ENCODE measurements at regions not wholly inside any gene's neighbourhood (a gene's known extent, or its start where the extent isn't known, plus 50 kb on each side); places are given as distances from the start of the nearest gene placed in this dataset.

DNA sequence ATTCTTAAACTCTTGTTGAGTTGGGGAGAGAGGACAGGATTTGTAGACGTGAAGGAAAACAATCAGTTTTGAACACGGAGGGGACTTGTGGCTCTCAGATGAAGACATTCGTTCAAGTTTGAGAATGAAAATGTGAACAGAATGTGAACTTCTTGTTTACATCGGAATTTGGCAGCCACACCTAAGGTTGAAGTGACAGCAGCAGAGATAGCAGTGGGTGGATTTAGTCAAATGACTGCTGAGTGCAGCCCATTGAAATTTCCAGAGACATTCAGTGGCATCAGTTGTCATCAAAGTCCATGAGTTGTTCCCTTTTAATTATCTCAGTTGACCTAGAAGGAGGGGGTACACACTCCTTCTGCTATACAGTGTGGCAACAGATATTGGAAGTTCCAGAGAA is 280.0 kb downstream of the SEMA3D start (continued):
- TF ChIP-seq YY1 (IDR thresholded peaks at IDR 0.05; ENCODE audit: extremely low read depth, insufficient replicate concordance, low read depth, low read length) (no peak), ZNF274 (IDR thresholded peaks at IDR 0.05; ENCODE audit: low read depth, low read length) (no peak)

- CTCF ChIA-PET, result no interaction called here
- POLR2A ChIA-PET, result no interaction called here
- Histone ChIP-seq H4K20me1 (ENCODE audit: insufficient read depth) (no peaks in the 10 kb centered on the region), H3K4me3 (replicated peaks in 1 of 2; ENCODE audit: low read depth in 1 of 2, low read length in 2 of 2) (no peak overlapping the region), H3K4me2 (ENCODE audit: low read length) (no peak overlapping the region), H3K79me2 (ENCODE audit: insufficient read depth, low read length) (no peaks in the 10 kb centered on the region), H2AFZ (ENCODE audit: low read depth, low read length, poor library complexity, severe bottlenecking) (no peak overlapping the region), H3K36me3 (ENCODE audit: control insufficient read depth in 1 of 2, insufficient read depth in 2 of 2, low read length in 2 of 2) (no peaks in the 10 kb centered on the region), H3K27ac (ENCODE audit: low read depth, low read length) (no peak overlapping the region), H3K9me3 (ENCODE audit: control insufficient read depth in 1 of 2, insufficient read depth in 1 of 2, low read depth in 1 of 2, low read length in 2 of 2) (no peaks in the 10 kb centered on the region), H3K4me1 (ENCODE audit: control insufficient read depth in 1 of 2, insufficient read depth in 2 of 2, low read length in 2 of 2) (no peaks in the 10 kb centered on the region), H3K9me2 (ENCODE audit: insufficient read depth) (no peaks in the 10 kb centered on the region), H3K27me3 (ENCODE audit: insufficient read depth, low read length) (no peaks in the 10 kb centered on the region), H3K9ac (ENCODE audit: low read length) (no peak overlapping the region)
- TF ChIP-seq ZNF274 (IDR thresholded peaks at IDR 0.05; ENCODE audit: low read depth, low read length) (no peak), ZFX (IDR thresholded peaks at IDR 0.05) (no peak), SIN3A (IDR thresholded peaks at IDR 0.05; ENCODE audit: low read depth) (no peak), POLR2A (IDR thresholded peaks at IDR 0.05; ENCODE audit: borderline replicate concordance, extremely low read depth, insufficient read depth, insufficient read length) (no peak), FOSL1 (IDR thresholded peaks at IDR 0.05; ENCODE audit: low read depth) (no peak), SP1 (IDR thresholded peaks at IDR 0.05; ENCODE audit: low read depth) (no peak), SRF (IDR thresholded peaks at IDR 0.05; ENCODE audit: low read depth) (no peak), EZH2phosphoT487 (IDR thresholded peaks at IDR 0.05; ENCODE audit: borderline replicate concordance) (no peak), EZH2 (IDR thresholded peaks at IDR 0.05) (no peak), JUND (IDR thresholded peaks at IDR 0.05) (no peak), TCF7L2 (IDR thresholded peaks at IDR 0.05; ENCODE audit: borderline replicate concordance, extremely low read depth, insufficient read depth, insufficient read length) (no peak)
- TF ChIP-seq, protein P1, sequence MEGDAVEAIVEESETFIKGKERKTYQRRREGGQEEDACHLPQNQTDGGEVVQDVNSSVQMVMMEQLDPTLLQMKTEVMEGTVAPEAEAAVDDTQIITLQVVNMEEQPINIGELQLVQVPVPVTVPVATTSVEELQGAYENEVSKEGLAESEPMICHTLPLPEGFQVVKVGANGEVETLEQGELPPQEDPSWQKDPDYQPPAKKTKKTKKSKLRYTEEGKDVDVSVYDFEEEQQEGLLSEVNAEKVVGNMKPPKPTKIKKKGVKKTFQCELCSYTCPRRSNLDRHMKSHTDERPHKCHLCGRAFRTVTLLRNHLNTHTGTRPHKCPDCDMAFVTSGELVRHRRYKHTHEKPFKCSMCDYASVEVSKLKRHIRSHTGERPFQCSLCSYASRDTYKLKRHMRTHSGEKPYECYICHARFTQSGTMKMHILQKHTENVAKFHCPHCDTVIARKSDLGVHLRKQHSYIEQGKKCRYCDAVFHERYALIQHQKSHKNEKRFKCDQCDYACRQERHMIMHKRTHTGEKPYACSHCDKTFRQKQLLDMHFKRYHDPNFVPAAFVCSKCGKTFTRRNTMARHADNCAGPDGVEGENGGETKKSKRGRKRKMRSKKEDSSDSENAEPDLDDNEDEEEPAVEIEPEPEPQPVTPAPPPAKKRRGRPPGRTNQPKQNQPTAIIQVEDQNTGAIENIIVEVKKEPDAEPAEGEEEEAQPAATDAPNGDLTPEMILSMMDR (IDR thresholded peaks at IDR 0.05 in 2 of 3, conservative IDR thresholded peaks at IDR 0.05 in 1 of 3; ENCODE audit: borderline replicate concordance in 1 of 3, insufficient read depth in 1 of 3, low read depth in 2 of 3, low read length in 2 of 3), result no peak
- TF ChIP-seq, protein P2, sequence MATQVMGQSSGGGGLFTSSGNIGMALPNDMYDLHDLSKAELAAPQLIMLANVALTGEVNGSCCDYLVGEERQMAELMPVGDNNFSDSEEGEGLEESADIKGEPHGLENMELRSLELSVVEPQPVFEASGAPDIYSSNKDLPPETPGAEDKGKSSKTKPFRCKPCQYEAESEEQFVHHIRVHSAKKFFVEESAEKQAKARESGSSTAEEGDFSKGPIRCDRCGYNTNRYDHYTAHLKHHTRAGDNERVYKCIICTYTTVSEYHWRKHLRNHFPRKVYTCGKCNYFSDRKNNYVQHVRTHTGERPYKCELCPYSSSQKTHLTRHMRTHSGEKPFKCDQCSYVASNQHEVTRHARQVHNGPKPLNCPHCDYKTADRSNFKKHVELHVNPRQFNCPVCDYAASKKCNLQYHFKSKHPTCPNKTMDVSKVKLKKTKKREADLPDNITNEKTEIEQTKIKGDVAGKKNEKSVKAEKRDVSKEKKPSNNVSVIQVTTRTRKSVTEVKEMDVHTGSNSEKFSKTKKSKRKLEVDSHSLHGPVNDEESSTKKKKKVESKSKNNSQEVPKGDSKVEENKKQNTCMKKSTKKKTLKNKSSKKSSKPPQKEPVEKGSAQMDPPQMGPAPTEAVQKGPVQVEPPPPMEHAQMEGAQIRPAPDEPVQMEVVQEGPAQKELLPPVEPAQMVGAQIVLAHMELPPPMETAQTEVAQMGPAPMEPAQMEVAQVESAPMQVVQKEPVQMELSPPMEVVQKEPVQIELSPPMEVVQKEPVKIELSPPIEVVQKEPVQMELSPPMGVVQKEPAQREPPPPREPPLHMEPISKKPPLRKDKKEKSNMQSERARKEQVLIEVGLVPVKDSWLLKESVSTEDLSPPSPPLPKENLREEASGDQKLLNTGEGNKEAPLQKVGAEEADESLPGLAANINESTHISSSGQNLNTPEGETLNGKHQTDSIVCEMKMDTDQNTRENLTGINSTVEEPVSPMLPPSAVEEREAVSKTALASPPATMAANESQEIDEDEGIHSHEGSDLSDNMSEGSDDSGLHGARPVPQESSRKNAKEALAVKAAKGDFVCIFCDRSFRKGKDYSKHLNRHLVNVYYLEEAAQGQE (IDR thresholded peaks at IDR 0.05; ENCODE audit: low read depth), result no peak
- TF ChIP-seq, protein P3, sequence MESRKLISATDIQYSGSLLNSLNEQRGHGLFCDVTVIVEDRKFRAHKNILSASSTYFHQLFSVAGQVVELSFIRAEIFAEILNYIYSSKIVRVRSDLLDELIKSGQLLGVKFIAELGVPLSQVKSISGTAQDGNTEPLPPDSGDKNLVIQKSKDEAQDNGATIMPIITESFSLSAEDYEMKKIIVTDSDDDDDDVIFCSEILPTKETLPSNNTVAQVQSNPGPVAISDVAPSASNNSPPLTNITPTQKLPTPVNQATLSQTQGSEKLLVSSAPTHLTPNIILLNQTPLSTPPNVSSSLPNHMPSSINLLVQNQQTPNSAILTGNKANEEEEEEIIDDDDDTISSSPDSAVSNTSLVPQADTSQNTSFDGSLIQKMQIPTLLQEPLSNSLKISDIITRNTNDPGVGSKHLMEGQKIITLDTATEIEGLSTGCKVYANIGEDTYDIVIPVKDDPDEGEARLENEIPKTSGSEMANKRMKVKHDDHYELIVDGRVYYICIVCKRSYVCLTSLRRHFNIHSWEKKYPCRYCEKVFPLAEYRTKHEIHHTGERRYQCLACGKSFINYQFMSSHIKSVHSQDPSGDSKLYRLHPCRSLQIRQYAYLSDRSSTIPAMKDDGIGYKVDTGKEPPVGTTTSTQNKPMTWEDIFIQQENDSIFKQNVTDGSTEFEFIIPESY (IDR thresholded peaks at IDR 0.05; ENCODE audit: extremely low read depth, insufficient replicate concordance, low read length), result no peak
- TF ChIP-seq, protein P4, sequence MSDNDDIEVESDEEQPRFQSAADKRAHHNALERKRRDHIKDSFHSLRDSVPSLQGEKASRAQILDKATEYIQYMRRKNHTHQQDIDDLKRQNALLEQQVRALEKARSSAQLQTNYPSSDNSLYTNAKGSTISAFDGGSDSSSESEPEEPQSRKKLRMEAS (IDR thresholded peaks at IDR 0.05), result no peak
- no TSS peak for BruUV-seq (replicated peaks)
- intact Hi-C loops (cut with micrococcal nuclease), result no loop called here
- DNase-seq (ENCODE audit: low read depth, low spot score) (no peak), ATAC-seq (no peak)
- RAD21 ChIA-PET (ENCODE audit: low non-redundant PET in 1 of 2, low total read pairs in 2 of 2, uncharacterized antibody in 2 of 2, unreplicated experiment in 2 of 2), result no interaction called here
Measured at GRCh38 chr7:84904561-84904960, 282.3 kb downstream of the SEMA3D start.

All from HCT116 (cell line).